BJ (cell line): ENCODE measurements at regions not wholly inside any gene's neighbourhood (a gene's known extent, or its start where the extent isn't known, plus 50 kb on each side); places are given as distances from the start of the nearest gene placed in this dataset.

Source experiments
- CTCF ChIA-PET: fragments of 350-600 bp; formaldehyde crosslinking; extraction: SDS; loops from one replicate; lab custom pipeline; 2021; ENCODE audit warnings: antibody characterized with exemption, inconsistent platforms; lab: Yijun Ruan, JAX
- POLR2A ChIA-PET: fragments of 300-600 bp; sonication (Branson Sonifier 250); formaldehyde crosslinking; extraction: SDS; loops from one replicate; lab custom pipeline; 2021; ENCODE audit warnings: antibody characterized with exemption; lab: Charles Lee
- DNase-seq: peaks from one replicate; pipeline ENCODE4 v3.0.0-alpha.2; 2011; ENCODE audit warnings: low read depth
- H3K27me3 ChIP-seq: 2 replicates; pipeline ENCODE4 v1.6.0; 2011; ENCODE audit warnings: low read length; ENCODE audit not compliant: control insufficient read depth, insufficient read depth
- H3K36me3 ChIP-seq: 2 replicates; pipeline ENCODE4 v1.5.1; 2011; ENCODE audit warnings: low read length; ENCODE audit not compliant: control insufficient read depth, insufficient read depth
- H3K4me3 ChIP-seq: 2 replicates; pipeline ENCODE4 v1.5.1; 2011; ENCODE audit warnings: low read depth, mild to moderate bottlenecking, control low read depth, low read length
- TF ChIP-seq, protein P1 (sequence below): IDR thresholded peaks from 2 replicates; pipeline ENCODE4 v1.5.1; 2011; ENCODE audit warnings: low read depth, mild to moderate bottlenecking, control low read depth, inconsistent platforms, low read length, moderate library complexity; ENCODE audit not compliant: insufficient read depth

DNA sequence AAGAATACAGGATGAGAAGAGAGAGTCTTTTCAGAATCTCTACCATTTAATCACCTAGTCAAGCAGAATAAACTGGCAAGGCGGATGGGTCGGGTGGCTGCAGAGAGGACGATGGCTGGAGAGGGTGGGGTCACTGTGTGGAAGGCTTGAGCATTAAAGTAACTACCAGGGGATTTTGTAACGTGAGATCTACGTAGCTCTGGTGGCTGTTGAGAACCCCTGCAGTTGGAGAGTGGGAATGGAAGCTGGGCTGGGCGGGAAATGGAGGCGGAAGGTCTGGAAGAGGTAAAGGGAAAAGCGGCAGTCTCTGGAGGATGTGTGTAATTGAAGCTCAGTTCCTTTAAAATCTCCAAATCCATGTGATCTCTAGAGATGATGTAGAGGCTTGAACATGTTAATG lies 135.0 kb downstream of the GATA3 start:
- H3K4me3 ChIP-seq: no peak overlapping the region
- no peaks in the 10 kb centered on the region for H3K27me3 ChIP-seq
- TF ChIP-seq, protein P1, sequence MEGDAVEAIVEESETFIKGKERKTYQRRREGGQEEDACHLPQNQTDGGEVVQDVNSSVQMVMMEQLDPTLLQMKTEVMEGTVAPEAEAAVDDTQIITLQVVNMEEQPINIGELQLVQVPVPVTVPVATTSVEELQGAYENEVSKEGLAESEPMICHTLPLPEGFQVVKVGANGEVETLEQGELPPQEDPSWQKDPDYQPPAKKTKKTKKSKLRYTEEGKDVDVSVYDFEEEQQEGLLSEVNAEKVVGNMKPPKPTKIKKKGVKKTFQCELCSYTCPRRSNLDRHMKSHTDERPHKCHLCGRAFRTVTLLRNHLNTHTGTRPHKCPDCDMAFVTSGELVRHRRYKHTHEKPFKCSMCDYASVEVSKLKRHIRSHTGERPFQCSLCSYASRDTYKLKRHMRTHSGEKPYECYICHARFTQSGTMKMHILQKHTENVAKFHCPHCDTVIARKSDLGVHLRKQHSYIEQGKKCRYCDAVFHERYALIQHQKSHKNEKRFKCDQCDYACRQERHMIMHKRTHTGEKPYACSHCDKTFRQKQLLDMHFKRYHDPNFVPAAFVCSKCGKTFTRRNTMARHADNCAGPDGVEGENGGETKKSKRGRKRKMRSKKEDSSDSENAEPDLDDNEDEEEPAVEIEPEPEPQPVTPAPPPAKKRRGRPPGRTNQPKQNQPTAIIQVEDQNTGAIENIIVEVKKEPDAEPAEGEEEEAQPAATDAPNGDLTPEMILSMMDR: no peak
- no peak for DNase-seq
- CTCF ChIA-PET: no interaction called here
- H3K36me3 ChIP-seq: no peaks in the 10 kb centered on the region
- POLR2A ChIA-PET: no interaction called here

DNA sequence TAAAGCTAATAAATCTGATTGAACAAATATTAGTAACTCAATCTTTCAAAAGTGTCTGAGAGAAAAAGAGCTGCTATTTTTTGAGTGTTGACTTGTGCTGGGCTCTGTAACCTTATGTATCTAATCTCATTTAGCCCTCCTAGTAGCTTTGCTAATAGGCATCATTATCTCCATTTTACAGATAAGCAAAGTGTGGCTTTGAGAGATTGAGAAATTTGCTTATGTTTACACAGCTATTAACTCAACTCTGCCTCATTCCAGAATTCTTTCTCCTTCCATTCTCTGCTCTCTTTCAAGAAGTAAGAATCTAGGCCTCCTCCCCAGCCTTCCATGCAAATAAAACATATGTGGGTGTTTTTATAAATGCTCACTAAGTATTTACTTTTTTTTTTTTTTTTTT lies 137.8 kb downstream of the GATA3 start:
- H3K27me3 ChIP-seq: no peaks in the 10 kb centered on the region
- no peaks in the 10 kb centered on the region for H3K36me3 ChIP-seq
- H3K4me3 ChIP-seq: no peak overlapping the region
- ChIA-PET CTCF (interaction anchor here (0.6 kb wide), 1 partner anchor 44 kb away, joined by 3 read pairs; no protein-coding TSS in a partner anchor), POLR2A (no interaction called here)
- no peak for DNase-seq
- TF ChIP-seq, protein P1: no peak

DNA sequence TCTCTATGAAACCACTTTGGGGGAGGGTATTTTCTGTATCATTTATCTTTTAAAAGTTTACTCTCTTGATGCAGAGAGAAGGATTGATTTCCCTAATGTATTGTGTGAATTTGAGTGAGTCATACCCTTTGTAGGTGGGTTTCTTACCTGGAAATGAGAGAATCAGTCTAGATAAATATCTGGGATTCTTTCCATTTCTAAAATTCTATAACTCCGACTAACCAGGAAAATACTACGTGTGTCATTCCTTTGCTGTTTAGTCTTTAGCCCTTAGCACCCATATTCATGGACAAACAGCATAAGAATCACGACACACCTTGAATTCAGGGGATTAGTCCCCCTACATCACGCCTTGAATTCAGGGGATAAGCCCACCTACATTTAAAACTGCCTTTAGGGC lies 139.1 kb downstream of the GATA3 start:
- CTCF ChIA-PET: no interaction called here
- DNase-seq: no peak
- Histone ChIP-seq H3K27me3 (no peaks in the 10 kb centered on the region), H3K4me3 (no peak overlapping the region), H3K36me3 (no peaks in the 10 kb centered on the region)
- POLR2A ChIA-PET: no interaction called here
- TF ChIP-seq, protein P1: no peak

DNA sequence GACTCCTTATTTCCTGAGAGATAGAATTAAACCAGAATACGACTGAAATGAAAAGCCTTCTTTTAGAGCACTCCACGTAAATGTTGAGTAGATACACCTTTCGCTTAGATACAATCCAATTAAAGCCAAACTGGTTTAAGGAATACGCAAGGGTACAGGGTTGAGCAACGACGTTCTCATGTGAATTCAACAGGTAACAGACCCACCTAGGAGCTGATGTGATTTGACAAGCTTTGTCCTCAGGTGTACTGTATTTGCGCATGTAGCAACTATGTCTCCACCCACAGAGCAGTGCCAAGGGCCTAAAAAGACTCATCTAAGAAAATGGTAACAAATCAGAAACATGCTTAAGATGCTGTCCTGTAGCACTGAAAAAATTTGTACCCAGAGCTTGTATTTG lies 139.6 kb downstream of the GATA3 start:
- Histone ChIP-seq H3K36me3 (no peaks in the 10 kb centered on the region), H3K4me3 (no peak overlapping the region), H3K27me3 (no peaks in the 10 kb centered on the region)
- TF ChIP-seq, protein P1: no peak
- DNase-seq: no peak
- ChIA-PET CTCF (no interaction called here), POLR2A (no interaction called here)

DNA sequence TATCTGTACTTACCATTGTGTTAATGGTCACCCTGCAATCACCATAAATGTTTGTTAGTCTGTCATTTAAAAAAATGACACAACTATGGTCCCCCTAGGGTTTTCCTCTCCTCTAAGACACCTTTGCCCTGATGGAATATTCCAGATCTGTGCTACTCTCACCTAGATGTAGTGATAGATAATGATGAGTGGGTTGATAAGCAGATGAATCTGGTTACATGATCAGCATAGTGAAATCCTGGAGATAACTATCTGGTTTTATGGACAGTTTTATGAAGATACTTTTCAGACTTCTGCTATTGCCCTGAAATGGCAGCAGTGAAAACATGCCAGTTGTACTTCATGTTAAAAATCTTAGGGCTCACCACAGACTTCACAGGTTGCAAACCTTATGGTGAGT lies 152.4 kb downstream of the GATA3 start:
- TF ChIP-seq, protein P1: no peak
- DNase-seq: no peak

More for the DNA sequence above, 152.4 kb downstream of the GATA3 start:
- Histone ChIP-seq H3K27me3 (no peaks in the 10 kb centered on the region), H3K36me3 (no peaks in the 10 kb centered on the region), H3K4me3 (no peak overlapping the region)
- CTCF ChIA-PET: no interaction called here
- POLR2A ChIA-PET: no interaction called here
